ENCODE measurements at regions not wholly inside any gene's neighbourhood (a gene's known extent, or its start where the extent isn't known, plus 50 kb on each side); places are given as distances from the start of the nearest gene placed in this dataset.

DNA sequence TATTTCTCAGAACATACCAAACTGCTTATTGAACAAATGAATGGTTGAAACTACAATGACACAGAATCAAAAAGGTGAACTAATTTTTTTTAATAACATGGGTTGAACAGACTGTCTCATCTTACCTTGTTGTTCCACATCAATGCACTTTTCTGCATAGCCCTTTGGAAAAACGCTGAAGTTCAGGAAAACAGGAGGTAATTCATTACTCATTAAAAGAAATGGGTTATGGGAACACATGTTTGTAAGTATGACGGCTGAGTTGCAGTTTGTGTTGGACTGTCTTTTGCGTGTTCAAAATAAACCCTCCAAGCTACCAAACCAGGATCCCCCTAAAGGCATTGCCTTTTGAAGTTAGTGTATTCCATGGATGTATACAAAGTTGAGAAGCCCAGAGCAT lies 514.9 kb upstream of the PKN2 start:
- Mint-ChIP-seq H3K36me3 (ENCODE audit: low read depth) (no peaks in the 10 kb centered on the region), H3K9me3 (ENCODE audit: low read depth) (no peaks in the 10 kb centered on the region), H3K27ac (ENCODE audit: unreplicated experiment) (no peak overlapping the region), H3K4me3 (ENCODE audit: unreplicated experiment) (no peak overlapping the region), H3K27me3 (ENCODE audit: low read depth) (peaks cover 27% of the 10 kb centered on the region), H3K4me1 (ENCODE audit: low read depth) (no peaks in the 10 kb centered on the region)
- no peak for DNase-seq (ENCODE audit: low spot score)
- TF ChIP-seq, protein P1, sequence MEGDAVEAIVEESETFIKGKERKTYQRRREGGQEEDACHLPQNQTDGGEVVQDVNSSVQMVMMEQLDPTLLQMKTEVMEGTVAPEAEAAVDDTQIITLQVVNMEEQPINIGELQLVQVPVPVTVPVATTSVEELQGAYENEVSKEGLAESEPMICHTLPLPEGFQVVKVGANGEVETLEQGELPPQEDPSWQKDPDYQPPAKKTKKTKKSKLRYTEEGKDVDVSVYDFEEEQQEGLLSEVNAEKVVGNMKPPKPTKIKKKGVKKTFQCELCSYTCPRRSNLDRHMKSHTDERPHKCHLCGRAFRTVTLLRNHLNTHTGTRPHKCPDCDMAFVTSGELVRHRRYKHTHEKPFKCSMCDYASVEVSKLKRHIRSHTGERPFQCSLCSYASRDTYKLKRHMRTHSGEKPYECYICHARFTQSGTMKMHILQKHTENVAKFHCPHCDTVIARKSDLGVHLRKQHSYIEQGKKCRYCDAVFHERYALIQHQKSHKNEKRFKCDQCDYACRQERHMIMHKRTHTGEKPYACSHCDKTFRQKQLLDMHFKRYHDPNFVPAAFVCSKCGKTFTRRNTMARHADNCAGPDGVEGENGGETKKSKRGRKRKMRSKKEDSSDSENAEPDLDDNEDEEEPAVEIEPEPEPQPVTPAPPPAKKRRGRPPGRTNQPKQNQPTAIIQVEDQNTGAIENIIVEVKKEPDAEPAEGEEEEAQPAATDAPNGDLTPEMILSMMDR (IDR thresholded peaks at IDR 0.05): no peak

DNA sequence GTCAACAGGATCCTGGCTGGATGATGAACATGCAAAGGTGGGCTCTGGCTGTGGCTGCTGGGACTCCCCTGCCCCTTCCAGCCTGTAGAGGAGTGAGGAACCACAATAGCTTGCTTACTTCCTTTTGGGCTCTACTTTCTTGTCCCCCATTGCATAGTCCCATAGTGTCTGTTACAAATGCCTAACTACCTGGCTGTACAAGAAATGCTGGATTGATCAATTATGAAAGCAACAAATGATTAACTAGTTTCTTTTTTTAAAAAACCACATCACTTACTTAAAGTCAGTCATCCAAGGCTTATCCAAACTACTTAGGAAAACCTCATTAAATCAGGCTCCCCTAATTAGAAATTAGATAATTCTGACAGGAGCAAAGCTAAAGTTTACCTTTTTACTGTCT lies 514.1 kb upstream of the PKN2 start:
- Mint-ChIP-seq H3K4me1 (ENCODE audit: low read depth) (no peaks in the 10 kb centered on the region), H3K4me3 (ENCODE audit: unreplicated experiment) (no peak overlapping the region), H3K27ac (ENCODE audit: unreplicated experiment) (no peak overlapping the region), H3K9me3 (ENCODE audit: low read depth) (no peaks in the 10 kb centered on the region), H3K36me3 (ENCODE audit: low read depth) (no peaks in the 10 kb centered on the region), H3K27me3 (ENCODE audit: low read depth) (peaks cover 24% of the 10 kb centered on the region)
- TF ChIP-seq, protein P1 (IDR thresholded peaks at IDR 0.05): no peak
- DNase-seq (ENCODE audit: low spot score): no peak

DNA sequence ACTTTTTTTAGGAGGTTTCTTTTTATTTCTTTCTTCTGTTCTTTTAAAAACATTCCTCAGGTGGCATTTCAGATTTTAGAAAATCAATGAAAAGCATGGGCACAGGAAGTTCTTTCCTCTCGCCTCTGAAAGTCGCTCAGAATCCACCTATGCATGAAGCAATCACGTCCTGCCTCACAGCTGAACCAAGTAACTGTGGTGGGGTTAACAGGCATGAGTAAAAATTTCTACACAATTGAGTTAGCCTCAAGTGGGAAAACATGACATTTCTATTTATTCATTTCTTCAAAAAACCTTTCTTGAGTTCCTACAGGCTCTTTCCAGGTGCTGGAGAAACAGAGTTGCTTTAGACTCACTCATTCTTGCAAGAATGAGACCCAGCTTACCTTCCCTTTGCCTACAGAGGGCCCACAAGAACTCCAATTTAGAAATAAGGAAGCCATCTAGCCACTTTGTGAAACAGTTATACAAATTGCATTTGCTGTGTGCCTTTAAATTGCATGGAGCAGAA lies 508.9 kb upstream of the PKN2 start:
- TF ChIP-seq, protein P1 (IDR thresholded peaks at IDR 0.05): no peak
- Mint-ChIP-seq H3K27me3 (ENCODE audit: low read depth) (peaks cover 23% of the 10 kb centered on the region), H3K36me3 (ENCODE audit: low read depth) (no peaks in the 10 kb centered on the region), H3K4me3 (ENCODE audit: unreplicated experiment) (no peak overlapping the region), H3K27ac (ENCODE audit: unreplicated experiment) (no peak overlapping the region), H3K4me1 (ENCODE audit: low read depth) (peaks cover 3% of the 10 kb centered on the region), H3K9me3 (ENCODE audit: low read depth) (no peaks in the 10 kb centered on the region)
- DNase-seq (ENCODE audit: low spot score): no peak

DNA sequence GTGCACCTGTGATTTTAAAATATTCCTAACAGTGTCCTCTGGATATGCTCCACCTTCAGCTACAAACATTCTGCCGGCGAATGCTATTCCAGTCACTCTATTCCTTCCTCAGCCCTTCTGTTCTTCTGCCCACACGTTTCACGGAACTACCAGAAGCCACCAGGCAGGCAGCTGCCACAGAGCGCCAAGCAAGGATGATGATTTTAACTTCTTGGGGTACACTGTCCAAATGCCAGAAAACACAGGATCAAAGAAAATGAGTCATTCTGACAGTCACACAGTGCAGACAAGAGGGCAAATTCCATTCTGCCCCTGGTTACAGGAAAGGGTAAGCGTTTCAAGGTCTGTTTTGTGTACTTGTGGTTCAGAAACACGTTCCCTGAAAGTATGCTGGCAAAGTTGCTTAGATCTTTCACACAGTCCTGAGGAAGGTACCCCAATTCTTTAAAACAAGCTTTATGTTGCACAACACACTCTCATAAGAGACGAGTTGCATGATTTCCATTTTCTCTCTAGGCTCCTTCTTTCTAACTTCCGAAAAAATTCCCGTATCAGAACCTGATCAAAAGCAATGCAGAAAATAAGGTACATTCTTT lies 508.3 kb upstream of the PKN2 start:
- H3K27ac Mint-ChIP-seq (ENCODE audit: unreplicated experiment): no peak overlapping the region
- H3K4me3 Mint-ChIP-seq (ENCODE audit: unreplicated experiment): no peak overlapping the region
- no peaks in the 10 kb centered on the region for H3K9me3 Mint-ChIP-seq (ENCODE audit: low read depth)
- DNase-seq (ENCODE audit: low spot score): no peak
- peaks cover 23% of the 10 kb centered on the region for H3K27me3 Mint-ChIP-seq (ENCODE audit: low read depth)
- peaks cover 5% of the 10 kb centered on the region for H3K4me1 Mint-ChIP-seq (ENCODE audit: low read depth)
- TF ChIP-seq, protein P1 (IDR thresholded peaks at IDR 0.05): no peak
- no peaks in the 10 kb centered on the region for H3K36me3 Mint-ChIP-seq (ENCODE audit: low read depth)

DNA sequence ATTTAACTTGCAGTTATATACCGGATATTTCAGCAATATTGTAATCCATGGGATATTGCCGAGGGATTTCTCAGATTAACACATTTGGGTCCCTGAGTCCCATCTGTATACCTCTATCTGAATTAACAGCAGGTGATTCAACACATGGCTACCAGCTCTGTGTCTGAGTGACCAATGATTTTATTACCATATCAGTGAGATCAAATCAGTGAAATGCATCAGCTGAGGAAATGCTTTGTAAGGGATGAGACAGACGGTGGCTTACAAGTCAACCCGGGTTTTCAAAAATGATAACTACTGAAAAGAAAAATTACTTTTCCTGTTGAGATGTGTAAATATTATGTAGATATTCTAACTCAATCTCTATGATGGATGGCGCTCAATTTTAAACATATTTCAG lies 504.1 kb upstream of the PKN2 start:
- TF ChIP-seq, protein P1 (IDR thresholded peaks at IDR 0.05): no peak
- H3K4me1 Mint-ChIP-seq (ENCODE audit: low read depth): peaks cover 5% of the 10 kb centered on the region
- DNase-seq (ENCODE audit: low spot score): no peak
- peaks cover 24% of the 10 kb centered on the region for H3K27me3 Mint-ChIP-seq (ENCODE audit: low read depth)
- no peak overlapping the region for H3K27ac Mint-ChIP-seq (ENCODE audit: unreplicated experiment)
- no peaks in the 10 kb centered on the region for H3K36me3 Mint-ChIP-seq (ENCODE audit: low read depth)
- no peaks in the 10 kb centered on the region for H3K9me3 Mint-ChIP-seq (ENCODE audit: low read depth)
- H3K4me3 Mint-ChIP-seq (ENCODE audit: unreplicated experiment): no peak overlapping the region
